ENCODE measurements at regions not wholly inside any gene's neighbourhood (a gene's known extent, or its start where the extent isn't known, plus 50 kb on each side); places are given as distances from the start of the nearest gene placed in this dataset.

GRCh38 chr14:89697281-89698060, 257.1 kb downstream of the EFCAB11 start:
- no peak for TF ChIP-seq EZH2phosphoT487 (IDR thresholded peaks at IDR 0.05; ENCODE audit: borderline replicate concordance, low read length)
- no peak for TF ChIP-seq CTCF (IDR thresholded peaks at IDR 0.05; ENCODE audit: low read depth, low read length, poor library complexity, severe bottlenecking)

Measured in DOHH2 (cell line).